Right lobe of liver (tissue), 4 donors: ENCODE measurements at regions not wholly inside any gene's neighbourhood (a gene's known extent, or its start where the extent isn't known, plus 50 kb on each side); places are given as distances from the start of the nearest gene placed in this dataset.

Source experiments
- POLR2A ChIP-seq: fragments of 450-650 bp; IDR thresholded peaks from one replicate; pipeline ENCODE4 v1.6.1; 2017; ENCODE audit warnings: antibody characterized with exemption, mild to moderate bottlenecking
- TF ChIP-seq, protein P1 (sequence below), 4 donors: fragments of 200-600 bp in 3 of 4; fragments of 450-650 bp in 1 of 4; IDR thresholded peaks; one replicate each; pipeline versions ENCODE4 v1.5.1 to v1.8.0; 2016 to 2022; ENCODE audit warnings: antibody characterized with exemption in 4 of 4, mild to moderate bottlenecking in 2 of 4
- donor health status: DM: no; HTN: no; CAD: no.
- donor health status: DM: no; HTN: no; CAD: no.
- donor health status: DM: no; HTN: yes; CAD: no.

DNA sequence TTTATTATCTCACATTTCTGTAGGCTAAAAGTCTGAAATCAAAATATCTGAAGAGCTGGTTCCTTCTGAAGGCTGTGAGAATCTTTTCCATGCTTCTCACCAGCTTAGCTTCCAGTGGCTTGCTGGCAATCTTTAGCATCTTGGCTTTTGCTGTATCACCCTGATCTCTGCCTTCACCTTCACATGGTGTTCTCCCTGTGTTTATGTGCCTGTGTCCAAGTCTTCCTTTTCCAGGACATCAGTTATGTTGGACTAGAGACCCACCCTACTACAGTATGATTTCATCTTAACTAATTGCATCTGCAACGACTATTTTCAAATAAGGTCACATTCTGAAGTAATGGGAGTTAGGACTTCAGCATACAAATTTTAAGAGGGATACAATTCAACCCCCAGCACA lies 772.3 kb upstream of the ADAMTS5 start:
- TF ChIP-seq, protein P1, sequence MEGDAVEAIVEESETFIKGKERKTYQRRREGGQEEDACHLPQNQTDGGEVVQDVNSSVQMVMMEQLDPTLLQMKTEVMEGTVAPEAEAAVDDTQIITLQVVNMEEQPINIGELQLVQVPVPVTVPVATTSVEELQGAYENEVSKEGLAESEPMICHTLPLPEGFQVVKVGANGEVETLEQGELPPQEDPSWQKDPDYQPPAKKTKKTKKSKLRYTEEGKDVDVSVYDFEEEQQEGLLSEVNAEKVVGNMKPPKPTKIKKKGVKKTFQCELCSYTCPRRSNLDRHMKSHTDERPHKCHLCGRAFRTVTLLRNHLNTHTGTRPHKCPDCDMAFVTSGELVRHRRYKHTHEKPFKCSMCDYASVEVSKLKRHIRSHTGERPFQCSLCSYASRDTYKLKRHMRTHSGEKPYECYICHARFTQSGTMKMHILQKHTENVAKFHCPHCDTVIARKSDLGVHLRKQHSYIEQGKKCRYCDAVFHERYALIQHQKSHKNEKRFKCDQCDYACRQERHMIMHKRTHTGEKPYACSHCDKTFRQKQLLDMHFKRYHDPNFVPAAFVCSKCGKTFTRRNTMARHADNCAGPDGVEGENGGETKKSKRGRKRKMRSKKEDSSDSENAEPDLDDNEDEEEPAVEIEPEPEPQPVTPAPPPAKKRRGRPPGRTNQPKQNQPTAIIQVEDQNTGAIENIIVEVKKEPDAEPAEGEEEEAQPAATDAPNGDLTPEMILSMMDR (IDR thresholded peaks at IDR 0.05): no peak
- TF ChIP-seq POLR2A: no peak
